Testis (tissue), 2 donors: ENCODE measurements at regions not wholly inside any gene's neighbourhood (a gene's known extent, or its start where the extent isn't known, plus 50 kb on each side); places are given as distances from the start of the nearest gene placed in this dataset.

Experiments
- DNase-seq: peaks from one replicate; pipeline ENCODE4 v3.0.0-alpha.2; 2019
- H3K27ac ChIP-seq, 2 donors: fragments of 200-600 bp; sonication (generic); one replicate each; pipeline ENCODE4 v1.5.1; 2019
- H3K27me3 ChIP-seq: fragments of 200-600 bp; sonication (generic); one replicate; pipeline ENCODE4 v1.5.1; 2019
- H3K36me3 ChIP-seq: fragments of 200-600 bp; sonication (generic); one replicate; pipeline ENCODE4 v1.5.1; 2017; ENCODE audit warnings: low read depth; ENCODE audit errors: missing control alignments
- H3K4me1 ChIP-seq: fragments of 200-600 bp; sonication (generic); one replicate; pipeline ENCODE4 v1.5.1; 2019
- H3K4me3 ChIP-seq, 2 donors: fragments of 200-600 bp; sonication (generic); one replicate each; pipeline ENCODE4 v1.5.1; 2017 to 2019
- H3K9me3 ChIP-seq: fragments of 200-600 bp; sonication (generic); one replicate; pipeline ENCODE4 v1.5.1; 2017
- CTCF ChIP-seq, 3 experiments: fragments of 450-650 bp in 2 of 3; fragments of 200-600 bp in 1 of 3; sonication (generic) in 1 of 3; IDR thresholded peaks; one replicate each; pipeline ENCODE4 v1.5.1; 2016 to 2019; ENCODE audit warnings: antibody characterized with exemption in 3 of 3, mild to moderate bottlenecking in 2 of 3, moderate library complexity in 1 of 3
- POLR2A ChIP-seq: fragments of 450-650 bp; IDR thresholded peaks from one replicate; pipeline ENCODE4 v1.6.1; 2017; ENCODE audit warnings: antibody characterized with exemption, mild to moderate bottlenecking, moderate library complexity
- WGBS, 2 donors: methylation state at CpG; one replicate each; pipeline ENCODE4 v1.1.5; 2018; 5-methylcytosine and 5-hydroxymethylcytosine counted together
- intact Hi-C: fragments of 100-400 bp; cut with DNase I; formaldehyde crosslinking; loops from one replicate; pipeline ENCODE4 v1.15.1; 2023; ENCODE audit warnings: low total_unique reads

DNA sequence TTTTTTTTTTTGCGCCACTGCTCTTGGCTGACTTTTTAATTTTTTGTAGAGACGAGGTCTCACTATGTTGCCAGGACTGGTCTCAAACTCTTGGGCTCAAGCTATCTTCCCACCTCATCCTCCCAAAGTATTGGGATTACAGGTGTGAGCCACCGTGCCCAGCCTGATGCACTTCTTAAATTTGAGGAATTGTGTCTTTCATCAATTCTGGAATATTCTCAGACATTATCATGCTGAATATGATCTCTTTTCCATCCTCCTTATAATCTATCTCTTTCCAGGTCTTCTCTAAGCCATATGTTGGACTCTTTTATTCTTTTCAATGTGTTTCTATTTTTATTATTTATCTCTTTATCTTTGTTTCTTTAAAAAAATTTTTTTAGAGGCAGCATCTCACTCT lies 196.2 kb upstream of the IER5L start:
- TF ChIP-seq POLR2A (no peak), CTCF (IDR thresholded peaks at IDR 0.05) (no peak)
- no peaks in the 10 kb centered on the region for H3K9me3 ChIP-seq
- no peak for DNase-seq
- H3K27me3 ChIP-seq, result no peaks in the 10 kb centered on the region
- H3K36me3 ChIP-seq, result no peaks in the 10 kb centered on the region
- no peak overlapping the region for H3K27ac ChIP-seq
- intact Hi-C loops, result no loop called here
- WGBS, 2 donors, result 96 to 98% methylated on average over 3 of the region's 3 CpGs
- no peaks in the 10 kb centered on the region for H3K4me1 ChIP-seq
- H3K4me3 ChIP-seq, result no peak overlapping the region

DNA sequence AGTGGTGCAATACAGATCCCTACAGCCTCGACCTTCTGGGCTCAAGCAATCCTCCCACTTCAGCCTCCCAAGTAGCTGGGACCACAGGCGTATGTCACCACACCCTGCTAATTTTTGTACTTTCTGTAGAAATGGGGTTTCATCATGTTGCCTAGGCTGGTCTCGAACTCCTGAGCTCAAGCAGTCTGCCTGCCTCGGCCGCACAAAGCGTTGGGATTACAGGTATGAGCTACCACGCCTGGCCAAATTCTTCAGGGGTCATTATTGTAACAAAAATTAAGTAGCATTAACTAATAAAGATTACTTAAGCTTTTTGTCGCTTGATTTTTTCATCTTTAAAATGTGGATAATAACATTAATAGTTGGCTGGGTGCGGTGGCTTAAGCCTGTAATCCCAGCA lies 195.3 kb upstream of the IER5L start:
- Histone ChIP-seq H3K4me3 (no peak overlapping the region), H3K27ac (no peak overlapping the region), H3K9me3 (no peaks in the 10 kb centered on the region), H3K4me1 (no peaks in the 10 kb centered on the region), H3K27me3 (no peaks in the 10 kb centered on the region), H3K36me3 (no peaks in the 10 kb centered on the region)
- no peak for TF ChIP-seq CTCF (IDR thresholded peaks at IDR 0.05)
- no peak for TF ChIP-seq POLR2A
- DNase-seq, result no peak
- intact Hi-C loops, result no loop called here
- 94% methylated on average over 9 of the region's 9 CpGs for WGBS, 2 donors

- Histone ChIP-seq H3K27ac (no peak overlapping the region), H3K4me1 (no peaks in the 10 kb centered on the region), H3K4me3 (no peak overlapping the region), H3K36me3 (no peaks in the 10 kb centered on the region), H3K27me3 (no peaks in the 10 kb centered on the region), H3K9me3 (no peaks in the 10 kb centered on the region)
- intact Hi-C loops, result no loop called here
- no peak for DNase-seq
- TF ChIP-seq POLR2A (no peak), CTCF (IDR thresholded peaks at IDR 0.05) (no peak)
- 91 to 95% methylated on average over 7 of the region's 7 CpGs for WGBS, 2 donors
Measured at GRCh38 chr9:129370770-129371169, 192.7 kb upstream of the IER5L start.

GRCh38 chr9:129368444-129368978 lies 190.4 kb upstream of the IER5L start:
- TF ChIP-seq POLR2A, result no peak
- TF ChIP-seq CTCF (IDR thresholded peaks at IDR 0.05), result no peak
- no peaks in the 10 kb centered on the region for H3K9me3 ChIP-seq
- no peaks in the 10 kb centered on the region for H3K36me3 ChIP-seq
- intact Hi-C loops, result no loop called here
- WGBS, 2 donors, result 93 to 96% methylated on average over 6 of the region's 6 CpGs
- DNase-seq, result no peak
- H3K4me1 ChIP-seq, result no peaks in the 10 kb centered on the region
- no peak overlapping the region for H3K4me3 ChIP-seq
- H3K27ac ChIP-seq, result no peak overlapping the region
- H3K27me3 ChIP-seq, result no peaks in the 10 kb centered on the region

GRCh38 chr9:129367287-129367686 lies 189.2 kb upstream of the IER5L start:
- no peak for DNase-seq
- Histone ChIP-seq H3K4me3 (no peak overlapping the region), H3K4me1 (no peaks in the 10 kb centered on the region), H3K9me3 (no peaks in the 10 kb centered on the region), H3K27ac (no peak overlapping the region), H3K27me3 (no peaks in the 10 kb centered on the region), H3K36me3 (no peaks in the 10 kb centered on the region)
- intact Hi-C loops, result no loop called here
- WGBS, 2 donors, result 94 to 96% methylated on average over 5 of the region's 5 CpGs
- no peak for TF ChIP-seq POLR2A
